IgD-negative memory B cell (primary cell): ENCODE measurements at regions not wholly inside any gene's neighbourhood (a gene's known extent, or its start where the extent isn't known, plus 50 kb on each side); places are given as distances from the start of the nearest gene placed in this dataset.

Experiments used
- H3K27ac Mint-ChIP-seq, 3 donors: one replicate each; pipeline ENCODE4 v1.8.0; 2020 to 2022; ENCODE audit warnings: mild to moderate bottlenecking in 3 of 3, mixed read lengths in 3 of 3, moderate library complexity in 1 of 3
- H3K27me3 Mint-ChIP-seq: one replicate; pipeline ENCODE4 v1.8.0; 2021; ENCODE audit warnings: mixed read lengths
- H3K36me3 Mint-ChIP-seq: one replicate; pipeline ENCODE4 v1.8.0; 2020; ENCODE audit warnings: mild to moderate bottlenecking, mixed read lengths
- H3K4me1 Mint-ChIP-seq, 3 donors: one replicate each; pipeline ENCODE4 v1.8.0; 2020 to 2022; ENCODE audit warnings: mixed read lengths in 3 of 3, mild to moderate bottlenecking in 1 of 3
- H3K4me3 Mint-ChIP-seq, 4 donors: one replicate each; pipeline ENCODE4 v1.8.0; 2020 to 2022; ENCODE audit warnings: mild to moderate bottlenecking in 4 of 4, mixed read lengths in 4 of 4, moderate library complexity in 3 of 4
- H3K9me3 Mint-ChIP-seq, 3 donors: one replicate each; pipeline ENCODE4 v1.8.0; 2020 to 2021; ENCODE audit warnings: mixed read lengths in 3 of 3, mild to moderate bottlenecking in 1 of 3

- peaks cover 15% of the 10 kb centered on the region for H3K27me3 Mint-ChIP-seq
- H3K27ac Mint-ChIP-seq = no peak overlapping the region
- H3K9me3 Mint-ChIP-seq = no peaks in the 10 kb centered on the region
- peak overlapping the region in 1 of 4 donors; percentile 18 for H3K4me3 Mint-ChIP-seq
- H3K36me3 Mint-ChIP-seq = peaks cover 5% of the 10 kb centered on the region
- H3K4me1 Mint-ChIP-seq = peaks cover 4 to 13% (median 7%) of the 10 kb centered on the region in 3 donors
These were observed 194.4 kb downstream of the DAD1 start for GRCh38 chr14:22394616-22395015.

- H3K4me1 Mint-ChIP-seq = peaks cover 4 to 13% (median 7%) of the 10 kb centered on the region in 3 donors
- H3K4me3 Mint-ChIP-seq = no peak overlapping the region
- peaks cover 15% of the 10 kb centered on the region for H3K27me3 Mint-ChIP-seq
- no peak overlapping the region for H3K27ac Mint-ChIP-seq
- peaks cover 5% of the 10 kb centered on the region for H3K36me3 Mint-ChIP-seq
- no peaks in the 10 kb centered on the region for H3K9me3 Mint-ChIP-seq
These were observed 195.2 kb downstream of the DAD1 start for GRCh38 chr14:22393796-22394195.

- H3K4me1 Mint-ChIP-seq = peaks cover 5 to 21% (median 11%) of the 10 kb centered on the region in 3 donors
- peak overlapping the region in 1 of 3 donors; percentile 0 for H3K27ac Mint-ChIP-seq
- H3K27me3 Mint-ChIP-seq = peaks cover 10% of the 10 kb centered on the region
- H3K36me3 Mint-ChIP-seq = peaks cover 3% of the 10 kb centered on the region
- no peaks in the 10 kb centered on the region for H3K9me3 Mint-ChIP-seq
- H3K4me3 Mint-ChIP-seq = peak overlapping the region in 1 of 4 donors; percentile 3
These were observed 197.0 kb downstream of the DAD1 start for GRCh38 chr14:22391908-22392565.

GRCh38 chr14:22390824-22391461, 198.1 kb downstream of the DAD1 start:
- Mint-ChIP-seq H3K36me3 (peaks cover 3% of the 10 kb centered on the region), H3K27ac (no peak overlapping the region), H3K4me1 (peaks cover 5 to 21% (median 14%) of the 10 kb centered on the region in 3 donors), H3K9me3 (no peaks in the 10 kb centered on the region), H3K4me3 (no peak overlapping the region), H3K27me3 (peaks cover 10% of the 10 kb centered on the region)

- no peak overlapping the region for H3K27ac Mint-ChIP-seq
- H3K9me3 Mint-ChIP-seq = no peaks in the 10 kb centered on the region
- H3K36me3 Mint-ChIP-seq = peaks cover 3% of the 10 kb centered on the region
- no peak overlapping the region for H3K4me3 Mint-ChIP-seq
- H3K27me3 Mint-ChIP-seq = peaks cover 10% of the 10 kb centered on the region
- H3K4me1 Mint-ChIP-seq = peaks cover 5 to 27% (median 20%) of the 10 kb centered on the region in 3 donors
These were observed 198.8 kb downstream of the DAD1 start for GRCh38 chr14:22390195-22390594.

GRCh38 chr14:22388669-22389595, 200.1 kb downstream of the DAD1 start:
- Mint-ChIP-seq H3K27ac (no peak overlapping the region), H3K4me3 (no peak overlapping the region), H3K27me3 (peaks cover 5% of the 10 kb centered on the region), H3K36me3 (no peaks in the 10 kb centered on the region), H3K4me1 (peaks cover 12 to 40% (median 30%) of the 10 kb centered on the region in 3 donors), H3K9me3 (no peaks in the 10 kb centered on the region)

GRCh38 chr14:22387776-22388241, 201.2 kb downstream of the DAD1 start:
- no peaks in the 10 kb centered on the region for H3K36me3 Mint-ChIP-seq
- H3K9me3 Mint-ChIP-seq = no peaks in the 10 kb centered on the region
- peak overlapping the region in 2 of 3 donors; percentile 2 to 87 for H3K27ac Mint-ChIP-seq
- H3K27me3 Mint-ChIP-seq = peaks cover 5% of the 10 kb centered on the region
- peak overlapping the region in 2 of 4 donors; percentile 52 to 75 for H3K4me3 Mint-ChIP-seq
- H3K4me1 Mint-ChIP-seq = peaks cover 20 to 51% (median 41%) of the 10 kb centered on the region in 3 donors

GRCh38 chr14:22386924-22387775, 201.9 kb downstream of the DAD1 start:
- Mint-ChIP-seq H3K9me3 (no peaks in the 10 kb centered on the region), H3K27ac (peak overlapping the region; percentile 2 to 99 (median 53)), H3K4me1 (peaks cover 27 to 55% (median 46%) of the 10 kb centered on the region in 3 donors), H3K36me3 (no peaks in the 10 kb centered on the region), H3K27me3 (peaks cover 5% of the 10 kb centered on the region), H3K4me3 (peak overlapping the region in 2 of 4 donors; percentile 52 to 75)

- H3K27me3 Mint-ChIP-seq = peaks cover 3% of the 10 kb centered on the region
- no peaks in the 10 kb centered on the region for H3K36me3 Mint-ChIP-seq
- no peaks in the 10 kb centered on the region for H3K9me3 Mint-ChIP-seq
- peaks cover 36 to 57% (median 50%) of the 10 kb centered on the region in 3 donors for H3K4me1 Mint-ChIP-seq
- H3K4me3 Mint-ChIP-seq = peak overlapping the region in 2 of 4 donors; percentile 34 to 69
- H3K27ac Mint-ChIP-seq = peak overlapping the region; percentile 97 to 99 (median 97)
These were observed 204.0 kb downstream of the DAD1 start for GRCh38 chr14:22384974-22385526.

GRCh38 chr14:22384167-22384549, 204.9 kb downstream of the DAD1 start:
- H3K27ac Mint-ChIP-seq = peak overlapping the region; percentile 97 to 99 (median 97)
- H3K36me3 Mint-ChIP-seq = no peaks in the 10 kb centered on the region
- no peaks in the 10 kb centered on the region for H3K9me3 Mint-ChIP-seq
- H3K27me3 Mint-ChIP-seq = peaks cover 3% of the 10 kb centered on the region
- peaks cover 36 to 59% (median 50%) of the 10 kb centered on the region in 3 donors for H3K4me1 Mint-ChIP-seq
- H3K4me3 Mint-ChIP-seq = peak overlapping the region in 3 of 4 donors; percentile 41 to 69 (median 41)

GRCh38 chr14:22383515-22384166, 205.4 kb downstream of the DAD1 start:
- Mint-ChIP-seq H3K36me3 (no peaks in the 10 kb centered on the region), H3K27me3 (peaks cover 3% of the 10 kb centered on the region), H3K27ac (peak overlapping the region; percentile 97 to 99 (median 97)), H3K4me3 (peak overlapping the region in 3 of 4 donors; percentile 41 to 69 (median 59)), H3K4me1 (peaks cover 36 to 59% (median 50%) of the 10 kb centered on the region in 3 donors), H3K9me3 (no peaks in the 10 kb centered on the region)

GRCh38 chr14:22382955-22383354, 206.1 kb downstream of the DAD1 start:
- H3K9me3 Mint-ChIP-seq = no peaks in the 10 kb centered on the region
- H3K4me1 Mint-ChIP-seq = peaks cover 36 to 57% (median 50%) of the 10 kb centered on the region in 3 donors
- peak overlapping the region; percentile 97 to 99 (median 97) for H3K27ac Mint-ChIP-seq
- H3K36me3 Mint-ChIP-seq = no peaks in the 10 kb centered on the region
- H3K4me3 Mint-ChIP-seq = peak overlapping the region; percentile 16 to 69 (median 50)
- H3K27me3 Mint-ChIP-seq = peaks cover 3% of the 10 kb centered on the region

GRCh38 chr14:22382395-22382794, 206.6 kb downstream of the DAD1 start:
- H3K27ac Mint-ChIP-seq = peak overlapping the region; percentile 97 to 99 (median 97)
- peak overlapping the region in 2 of 4 donors; percentile 16 to 51 for H3K4me3 Mint-ChIP-seq

More at GRCh38 chr14:22382395-22382794, 206.6 kb downstream of the DAD1 start:
- H3K36me3 Mint-ChIP-seq = no peaks in the 10 kb centered on the region
- H3K27me3 Mint-ChIP-seq = peaks cover 3% of the 10 kb centered on the region
- no peaks in the 10 kb centered on the region for H3K9me3 Mint-ChIP-seq
- H3K4me1 Mint-ChIP-seq = peaks cover 34 to 53% (median 46%) of the 10 kb centered on the region in 3 donors
